HepG2 (cell line): ENCODE measurements at regions not wholly inside any gene's neighbourhood (a gene's known extent, or its start where the extent isn't known, plus 50 kb on each side); places are given as distances from the start of the nearest gene placed in this dataset.

Experiments
- ATAC-seq: fragments of 200-7000 bp; cut with Tn5 transposase; 3 replicates; pipeline ENCODE4 v1.9.1; 2020; ENCODE audit warnings: mild to moderate bottlenecking, moderate library complexity
- BruUV-seq: library from RNA; stranded (reverse); fragments of 400-500 nt; replicated peaks from 2 replicates; lab custom pipeline; 2021; lab: Mats Ljungman, UMichigan
- CTCF ChIA-PET: fragments of 300-600 bp; formaldehyde crosslinking; extraction: SDS; loops from one replicate; lab custom pipeline; 2021; ENCODE audit warnings: low total read pairs, inconsistent platforms, low intra/inter-chr PET ratio; lab: Yijun Ruan, JAX
- POLR2A ChIA-PET: fragments of 350-600 bp; sonication (Branson Sonifier 250); formaldehyde crosslinking; loops from one replicate; lab custom pipeline; 2020; ENCODE audit warnings: antibody characterized with exemption, inconsistent platforms; lab: Yijun Ruan, JAX
- DNase-seq: peaks from one replicate; pipeline ENCODE4 v3.0.0-alpha.2; 2015; ENCODE audit warnings: low spot score
- FAIRE-seq: peaks from 3 replicates; lab custom pipeline; 2011; peaks lifted over from hg19 to GRCh38; lab: Jason Lieb, UNC
- H2AFZ ChIP-seq: one replicate; pipeline ENCODE4 v1.6.1; 2011; ENCODE audit warnings: low read length, inconsistent platforms
- H3K27ac ChIP-seq: fragments of 300-600 bp; 3 replicates; pipeline ENCODE4 v1.8.0; 2011; ENCODE audit warnings: mixed run types, mild to moderate bottlenecking, mixed read lengths, low read length, inconsistent platforms; ENCODE audit not compliant: insufficient read depth; ENCODE audit errors: extremely low read length
- H3K27me3 ChIP-seq, 2 experiments: fragments of 200-600 bp in 1 of 2; 2 replicates in 1 of 2; 3 replicates in 1 of 2; pipeline versions ENCODE4 v1.6.0 to v1.8.0; 2011; ENCODE audit warnings: low read length in 2 of 2, mild to moderate bottlenecking in 2 of 2, moderate library complexity in 2 of 2, inconsistent platforms in 1 of 2; ENCODE audit not compliant: insufficient read depth in 2 of 2, control insufficient read depth in 1 of 2
- H3K36me3 ChIP-seq, 2 experiments: fragments of 200-600 bp in 1 of 2; replicated peaks in 1 of 2; 2 replicates in 1 of 2; 3 replicates in 1 of 2; pipeline versions ENCODE4 v1.5.1 to v1.8.0; 2011; ENCODE audit warnings: low read length in 2 of 2, inconsistent platforms in 1 of 2; ENCODE audit not compliant: insufficient read depth in 2 of 2, control insufficient read depth in 1 of 2
- H3K4me1 ChIP-seq: 2 replicates; pipeline ENCODE4 v1.5.1; 2012; ENCODE audit warnings: low read length, inconsistent platforms; ENCODE audit not compliant: insufficient read depth
- H3K4me2 ChIP-seq: 2 replicates; pipeline ENCODE4 v1.6.0; 2011; ENCODE audit warnings: low read depth, low read length, inconsistent platforms
- H3K4me3 ChIP-seq, 3 experiments: fragments of 200-600 bp in 1 of 3; sonication (generic), shearing (Covaris generic) in 1 of 3; replicated peaks in 1 of 3; 2 replicates each; pipeline ENCODE4 v1.5.1; 2011 to 2016; ENCODE audit warnings: low read length in 3 of 3, inconsistent platforms in 2 of 3, low read depth in 2 of 3, mild to moderate bottlenecking in 2 of 3, control low read depth in 1 of 3, mixed read lengths in 1 of 3; ENCODE audit not compliant: insufficient read depth in 1 of 3
- H3K79me2 ChIP-seq: one replicate; pipeline ENCODE4 v1.6.1; 2011; ENCODE audit warnings: low read length, inconsistent platforms; ENCODE audit not compliant: insufficient read depth
- H3K9ac ChIP-seq: 2 replicates; pipeline ENCODE4 v1.6.0; 2011; ENCODE audit warnings: mild to moderate bottlenecking, low read depth, low read length, inconsistent platforms; ENCODE audit not compliant: insufficient read depth
- H3K9me3 ChIP-seq: 2 replicates; pipeline ENCODE4 v1.5.1; 2012; ENCODE audit warnings: mild to moderate bottlenecking, low read length
- H4K20me1 ChIP-seq: 2 replicates; pipeline ENCODE4 v1.6.0; 2011; ENCODE audit warnings: inconsistent platforms, mild to moderate bottlenecking, low read length, moderate library complexity; ENCODE audit not compliant: insufficient read depth
- ATRX ChIP-seq: sonication (generic); formaldehyde crosslinking; IDR thresholded peaks from 2 replicates; pipeline ENCODE4 v1.4.0; 2020; ENCODE audit warnings: missing genetic modification reagents, borderline replicate concordance
- CENPX ChIP-seq: sonication (generic); formaldehyde crosslinking; IDR thresholded peaks from 2 replicates; pipeline ENCODE4 v1.9.0; 2021; ENCODE audit warnings: mild to moderate bottlenecking, missing genetic modification reagents, moderate library complexity
- CHD2 ChIP-seq: IDR thresholded peaks from 2 replicates; pipeline ENCODE4 v1.6.1; 2011; ENCODE audit warnings: low read depth, low read length, improper control_type of control experiment
- HHEX ChIP-seq: IDR thresholded peaks from 2 replicates; pipeline ENCODE4 v1.6.1; 2016; ENCODE audit warnings: control low read depth
- HMG20A ChIP-seq: IDR thresholded peaks from 2 replicates; pipeline ENCODE4 v1.6.1; 2016; ENCODE audit warnings: borderline replicate concordance
- PPARG ChIP-seq: conservative IDR thresholded peaks from 2 replicates; pipeline ENCODE4 v1.6.1; 2016; ENCODE audit warnings: missing biosample characterization, missing genetic modification reagents
- REL ChIP-seq: sonication (generic); formaldehyde crosslinking; conservative IDR thresholded peaks from 2 replicates; pipeline ENCODE4 v1.8.0; 2022; ENCODE audit warnings: mild to moderate bottlenecking, missing genetic modification reagents, moderate library complexity
- RNF2 ChIP-seq: fragments of 450-650 bp; conservative IDR thresholded peaks from 2 replicates; pipeline ENCODE4 v1.6.1; 2016; ENCODE audit warnings: low read depth
- SETDB1 ChIP-seq: sonication (generic); formaldehyde crosslinking; IDR thresholded peaks from 2 replicates; pipeline ENCODE4 v1.5.1; 2020; ENCODE audit warnings: missing genetic modification reagents, mild to moderate bottlenecking, borderline replicate concordance
- ZFYVE20 ChIP-seq: sonication (generic); formaldehyde crosslinking; IDR thresholded peaks from 2 replicates; pipeline ENCODE4 v1.8.0; 2023; ENCODE audit warnings: low read depth, mild to moderate bottlenecking, moderate library complexity, missing genetic modification reagents, borderline replicate concordance
- ZNF121 ChIP-seq: sonication (generic); formaldehyde crosslinking; IDR thresholded peaks from 2 replicates; pipeline ENCODE4 v1.5.0; 2020; ENCODE audit warnings: mild to moderate bottlenecking, missing genetic modification reagents
- ZNF205 ChIP-seq: IDR thresholded peaks from 2 replicates; pipeline ENCODE4 v1.6.1; 2018; ENCODE audit warnings: missing biosample characterization, missing genetic modification reagents
- ZNF296 ChIP-seq: sonication (generic); formaldehyde crosslinking; conservative IDR thresholded peaks from 2 replicates; pipeline ENCODE4 v1.5.0; 2020; ENCODE audit warnings: mild to moderate bottlenecking, missing genetic modification reagents
- ZNF562 ChIP-seq: sonication (generic); formaldehyde crosslinking; IDR thresholded peaks from 2 replicates; pipeline ENCODE4 v1.8.0; 2022; ENCODE audit warnings: missing genetic modification reagents, borderline replicate concordance
- ZNF766 ChIP-seq: sonication (generic); formaldehyde crosslinking; IDR thresholded peaks from 2 replicates; pipeline ENCODE4 v1.5.0; 2020; ENCODE audit warnings: missing genetic modification reagents, borderline replicate concordance
- ZNF883 ChIP-seq: sonication (generic); formaldehyde crosslinking; IDR thresholded peaks from 2 replicates; pipeline ENCODE4 v1.5.1; 2020; ENCODE audit warnings: mild to moderate bottlenecking, missing genetic modification reagents; ENCODE audit errors: not compliant biosample characterization
- WGBS: methylation state at CpG from one replicate; pipeline ENCODE4 v1.1.6; 2017; ENCODE audit warnings: low lambda C conversion rate; 5-methylcytosine and 5-hydroxymethylcytosine counted together
- in situ Hi-C: cut with HindIII; loops from 2 replicates; pipeline ENCODE4 v1.10.0; 2017; ENCODE audit warnings: low pct_unique_long_range_greater_than_20kb; ENCODE audit not compliant: extremely low pct_ligation_motif_present
- intact Hi-C: fragments of 100-400 bp; cut with micrococcal nuclease; formaldehyde crosslinking; loops from one replicate; pipeline ENCODE4 v1.10.0; 2022; ENCODE audit not compliant: unreplicated experiment
- TF ChIP-seq, protein P1 (sequence below): sonication (generic); formaldehyde crosslinking; IDR thresholded peaks from 2 replicates; pipeline ENCODE4 v1.8.0; 2022; ENCODE audit warnings: missing genetic modification reagents, mild to moderate bottlenecking, moderate library complexity, borderline replicate concordance
- TF ChIP-seq, protein P2 (sequence below): IDR thresholded peaks from 2 replicates; pipeline ENCODE4 v1.6.1; 2018; ENCODE audit warnings: missing genetic modification reagents, mild to moderate bottlenecking, missing compliant biosample characterization
- TF ChIP-seq, protein P3 (sequence below): IDR thresholded peaks from 2 replicates; pipeline ENCODE4 v1.6.1; 2016; ENCODE audit warnings: missing biosample characterization, missing genetic modification reagents, low read depth
- TF ChIP-seq, protein P4 (sequence below): sonication (generic); formaldehyde crosslinking; IDR thresholded peaks from 2 replicates; pipeline ENCODE4 v1.8.0; 2022; ENCODE audit warnings: missing genetic modification reagents, mild to moderate bottlenecking, inconsistent platforms, borderline replicate concordance

DNA sequence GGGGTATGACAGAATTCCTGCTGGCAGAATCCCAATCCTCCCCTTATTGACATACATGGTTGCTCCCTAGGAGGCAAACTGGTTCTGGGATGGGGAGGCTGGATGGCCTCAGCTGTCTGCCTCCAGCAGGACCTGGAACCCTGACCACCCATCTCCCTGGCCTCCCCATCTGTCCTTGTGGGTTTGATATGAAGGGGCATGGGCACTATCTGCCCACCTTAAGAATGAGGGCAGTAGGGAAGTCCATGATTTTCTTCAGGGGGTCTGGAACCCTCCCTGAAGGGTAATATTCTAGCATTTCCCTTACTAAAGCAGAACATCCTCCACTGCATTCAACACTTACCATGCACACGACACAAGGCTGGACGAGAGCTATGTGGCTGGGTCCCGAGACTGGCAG, 113.6 kb downstream of the VAPA start (continued):
- TF ChIP-seq, protein P1, sequence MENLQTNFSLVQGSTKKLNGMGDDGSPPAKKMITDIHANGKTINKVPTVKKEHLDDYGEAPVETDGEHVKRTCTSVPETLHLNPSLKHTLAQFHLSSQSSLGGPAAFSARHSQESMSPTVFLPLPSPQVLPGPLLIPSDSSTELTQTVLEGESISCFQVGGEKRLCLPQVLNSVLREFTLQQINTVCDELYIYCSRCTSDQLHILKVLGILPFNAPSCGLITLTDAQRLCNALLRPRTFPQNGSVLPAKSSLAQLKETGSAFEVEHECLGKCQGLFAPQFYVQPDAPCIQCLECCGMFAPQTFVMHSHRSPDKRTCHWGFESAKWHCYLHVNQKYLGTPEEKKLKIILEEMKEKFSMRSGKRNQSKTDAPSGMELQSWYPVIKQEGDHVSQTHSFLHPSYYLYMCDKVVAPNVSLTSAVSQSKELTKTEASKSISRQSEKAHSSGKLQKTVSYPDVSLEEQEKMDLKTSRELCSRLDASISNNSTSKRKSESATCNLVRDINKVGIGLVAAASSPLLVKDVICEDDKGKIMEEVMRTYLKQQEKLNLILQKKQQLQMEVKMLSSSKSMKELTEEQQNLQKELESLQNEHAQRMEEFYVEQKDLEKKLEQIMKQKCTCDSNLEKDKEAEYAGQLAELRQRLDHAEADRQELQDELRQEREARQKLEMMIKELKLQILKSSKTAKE (CRISPR knock-in tag), result no peak
- TF ChIP-seq SETDB1 (CRISPR knock-in tag), result no peak
- TF ChIP-seq ZNF205 (CRISPR knock-in tag), result no peak
- TF ChIP-seq, protein P2, sequence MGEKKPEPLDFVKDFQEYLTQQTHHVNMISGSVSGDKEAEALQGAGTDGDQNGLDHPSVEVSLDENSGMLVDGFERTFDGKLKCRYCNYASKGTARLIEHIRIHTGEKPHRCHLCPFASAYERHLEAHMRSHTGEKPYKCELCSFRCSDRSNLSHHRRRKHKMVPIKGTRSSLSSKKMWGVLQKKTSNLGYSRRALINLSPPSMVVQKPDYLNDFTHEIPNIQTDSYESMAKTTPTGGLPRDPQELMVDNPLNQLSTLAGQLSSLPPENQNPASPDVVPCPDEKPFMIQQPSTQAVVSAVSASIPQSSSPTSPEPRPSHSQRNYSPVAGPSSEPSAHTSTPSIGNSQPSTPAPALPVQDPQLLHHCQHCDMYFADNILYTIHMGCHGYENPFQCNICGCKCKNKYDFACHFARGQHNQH (CRISPR knock-in tag), result no peak
- TF ChIP-seq, protein P3, sequence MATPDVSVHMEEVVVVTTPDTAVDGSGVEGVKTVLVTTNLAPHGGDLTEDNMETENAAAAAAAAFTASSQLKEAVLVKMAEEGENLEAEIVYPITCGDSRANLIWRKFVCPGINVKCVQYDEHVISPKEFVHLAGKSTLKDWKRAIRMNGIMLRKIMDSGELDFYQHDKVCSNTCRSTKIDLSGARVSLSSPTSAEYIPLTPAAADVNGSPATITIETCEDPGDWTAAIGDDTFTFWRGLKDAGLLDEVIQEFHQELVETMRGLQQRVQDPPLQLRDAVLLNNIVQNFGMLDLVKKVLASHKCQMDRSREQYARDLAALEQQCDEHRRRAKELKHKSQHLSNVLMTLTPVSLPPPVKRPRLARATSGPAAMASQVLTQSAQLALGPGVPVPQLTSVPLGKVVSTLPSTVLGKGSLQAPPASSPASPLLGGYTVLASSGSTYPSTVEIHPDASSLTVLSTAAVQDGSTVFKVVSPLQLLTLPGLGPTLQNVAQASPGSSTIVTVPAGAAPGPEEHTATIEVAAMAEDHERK (CRISPR knock-in tag), result no peak
- TF ChIP-seq, all 625 proteins: peak for 0

DNA sequence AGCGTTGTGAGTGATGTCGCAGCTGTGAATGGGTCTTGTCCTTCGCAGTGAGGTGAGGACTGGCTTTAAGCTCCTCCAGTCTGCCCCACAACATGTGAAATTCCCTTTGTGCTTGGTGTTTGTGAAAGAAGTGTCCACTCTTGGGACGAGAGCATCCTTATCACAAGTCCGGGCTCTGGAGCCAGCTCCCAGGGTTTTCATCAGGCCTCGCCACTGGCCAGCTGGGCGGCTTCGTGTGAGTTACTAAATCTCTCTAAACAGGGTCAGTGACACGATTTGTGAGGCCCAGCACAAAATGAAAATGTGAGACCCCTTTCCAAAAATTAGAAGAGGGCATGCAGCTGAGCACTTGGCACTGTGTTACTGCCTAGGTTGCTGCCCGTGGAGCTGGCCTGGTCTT, 115.9 kb downstream of the VAPA start:
- no peak overlapping the region for H3K4me2 ChIP-seq
- in situ Hi-C loops, result no loop called here
- H3K4me3 ChIP-seq, result no peak overlapping the region
- no peaks in the 10 kb centered on the region for H4K20me1 ChIP-seq
- BruUV-seq, result no TSS peak
- H2AFZ ChIP-seq, result no peak overlapping the region
- no peaks in the 10 kb centered on the region for H3K79me2 ChIP-seq
- H3K9me3 ChIP-seq, result no peaks in the 10 kb centered on the region
- H3K27ac ChIP-seq, result no peak overlapping the region
- CTCF ChIA-PET, result no interaction called here
- no peaks in the 10 kb centered on the region for H3K36me3 ChIP-seq
- peaks cover 1 to 23% of the 10 kb centered on the region in 2 experiments; a peak in 2 of 5 replicates for H3K27me3 ChIP-seq
- 54% methylated on average over 8 of the region's 10 CpGs for WGBS
- POLR2A ChIA-PET, result no interaction called here
- FAIRE-seq (no peak), DNase-seq (no peak), ATAC-seq (no peak)
- no peaks in the 10 kb centered on the region for H3K4me1 ChIP-seq
- H3K9ac ChIP-seq, result no peak overlapping the region
- intact Hi-C loops, result no loop called here
- no peak for TF ChIP-seq HMG20A (CRISPR knock-in tag)
- TF ChIP-seq ZNF121, result no peak
- TF ChIP-seq REL, result no peak
- no peak for TF ChIP-seq ZFYVE20 (CRISPR knock-in tag)
- no peak for TF ChIP-seq ZNF562 (CRISPR knock-in tag)
- no peak for TF ChIP-seq ZNF296 (CRISPR knock-in tag)
- no peak for TF ChIP-seq CENPX (CRISPR knock-in tag)
- no peak for TF ChIP-seq ZNF766 (CRISPR knock-in tag)
- TF ChIP-seq ZNF883, result no peak
- TF ChIP-seq CHD2, result no peak
- TF ChIP-seq, protein P4, sequence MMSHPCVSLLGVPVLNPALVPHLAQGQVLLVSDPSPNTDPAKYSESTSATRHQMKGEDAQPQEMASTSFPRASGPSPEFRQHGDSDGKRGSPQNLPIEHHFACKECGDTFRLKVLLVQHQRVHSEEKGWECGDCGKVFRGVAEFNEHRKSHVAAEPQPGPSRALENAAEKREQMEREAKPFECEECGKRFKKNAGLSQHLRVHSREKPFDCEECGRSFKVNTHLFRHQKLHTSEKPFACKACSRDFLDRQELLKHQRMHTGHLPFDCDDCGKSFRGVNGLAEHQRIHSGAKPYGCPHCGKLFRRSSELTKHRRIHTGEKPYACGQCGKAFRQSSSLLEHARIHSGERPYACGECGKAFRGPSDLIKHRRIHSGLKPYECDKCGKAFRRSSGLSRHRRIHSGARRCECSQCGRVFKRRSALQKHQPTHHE (CRISPR knock-in tag), result no peak
- no peak for TF ChIP-seq ATRX (CRISPR knock-in tag)
- TF ChIP-seq PPARG, result no peak
- TF ChIP-seq RNF2, result no peak
- TF ChIP-seq HHEX (CRISPR knock-in tag), result no peak
